DND-41 (cell line): ENCODE measurements at regions not wholly inside any gene's neighbourhood (a gene's known extent, or its start where the extent isn't known, plus 50 kb on each side); places are given as distances from the start of the nearest gene placed in this dataset.
"Not testable (repeated sequence)": the region's sequence is repeated elsewhere in the genome, so short reads cannot be mapped to it uniquely, and the experiment has no call there.

Experiments used
- ATAC-seq: fragments of 200-7000 bp; cut with Tn5 transposase; 3 replicates; pipeline ENCODE4 v1.9.1; 2021; ENCODE audit warnings: low read depth; ENCODE audit not compliant: insufficient read depth
- DNase-seq: peaks from one replicate; pipeline ENCODE4 v3.0.0-alpha.2; 2020
- H2AFZ ChIP-seq: 2 replicates; pipeline ENCODE4 v1.6.0; 2012; ENCODE audit warnings: low read depth, low read length
- H3K27ac ChIP-seq: 2 replicates; pipeline ENCODE4 v1.5.1; 2012; ENCODE audit warnings: low read length, inconsistent platforms
- H3K27me3 ChIP-seq: fragments of 200-600 bp; sonication (generic); 2 replicates; pipeline ENCODE4 v1.6.0; 2012; ENCODE audit warnings: low read length, mild to moderate bottlenecking, inconsistent platforms; ENCODE audit not compliant: insufficient read depth, poor library complexity
- H3K36me3 ChIP-seq: 2 replicates; pipeline ENCODE4 v1.5.1; 2012; ENCODE audit warnings: low read length, inconsistent platforms; ENCODE audit not compliant: insufficient read depth
- H3K4me1 ChIP-seq: 2 replicates; pipeline ENCODE4 v1.5.1; 2012; ENCODE audit warnings: mild to moderate bottlenecking, low read length; ENCODE audit not compliant: insufficient read depth
- H3K4me2 ChIP-seq: 2 replicates; pipeline ENCODE4 v1.6.0; 2012; ENCODE audit warnings: mild to moderate bottlenecking, moderate library complexity, low read length, inconsistent platforms; ENCODE audit not compliant: insufficient read depth
- H3K4me3 ChIP-seq, 2 experiments: fragments of 200-600 bp in 1 of 2; shearing (Covaris generic) in 1 of 2; 2 replicates each; pipeline ENCODE4 v1.5.1; 2012 to 2016; ENCODE audit warnings: inconsistent platforms in 2 of 2, low read length in 2 of 2, mild to moderate bottlenecking in 2 of 2, low read depth in 1 of 2, moderate library complexity in 1 of 2
- H3K79me2 ChIP-seq: 2 replicates; pipeline ENCODE4 v1.6.0; 2012; ENCODE audit warnings: low read length, inconsistent platforms; ENCODE audit not compliant: insufficient read depth
- H3K9ac ChIP-seq: 2 replicates; pipeline ENCODE4 v1.6.0; 2012; ENCODE audit warnings: low read depth, mild to moderate bottlenecking, inconsistent platforms, low read length, moderate library complexity
- H3K9me3 ChIP-seq: 2 replicates; pipeline ENCODE4 v1.5.1; 2012; ENCODE audit warnings: low read length, moderate library complexity, mild to moderate bottlenecking, inconsistent platforms; ENCODE audit not compliant: insufficient read depth, severe bottlenecking
- H4K20me1 ChIP-seq: 2 replicates; pipeline ENCODE4 v1.6.0; 2012; ENCODE audit warnings: low read length; ENCODE audit not compliant: insufficient read depth
- EZH2 ChIP-seq: IDR thresholded peaks from 3 replicates; pipeline ENCODE4 v1.6.1; 2012; ENCODE audit warnings: borderline replicate concordance, low read depth, mild to moderate bottlenecking, moderate library complexity, low read length, inconsistent platforms; ENCODE audit not compliant: severe bottlenecking
- TF ChIP-seq, protein P1 (sequence below): IDR thresholded peaks from 2 replicates; pipeline ENCODE4 v1.5.1; 2012; ENCODE audit warnings: borderline replicate concordance, low read length, moderate library complexity, mild to moderate bottlenecking; ENCODE audit not compliant: poor library complexity, severe bottlenecking; ENCODE audit errors: extremely low read depth

DNA sequence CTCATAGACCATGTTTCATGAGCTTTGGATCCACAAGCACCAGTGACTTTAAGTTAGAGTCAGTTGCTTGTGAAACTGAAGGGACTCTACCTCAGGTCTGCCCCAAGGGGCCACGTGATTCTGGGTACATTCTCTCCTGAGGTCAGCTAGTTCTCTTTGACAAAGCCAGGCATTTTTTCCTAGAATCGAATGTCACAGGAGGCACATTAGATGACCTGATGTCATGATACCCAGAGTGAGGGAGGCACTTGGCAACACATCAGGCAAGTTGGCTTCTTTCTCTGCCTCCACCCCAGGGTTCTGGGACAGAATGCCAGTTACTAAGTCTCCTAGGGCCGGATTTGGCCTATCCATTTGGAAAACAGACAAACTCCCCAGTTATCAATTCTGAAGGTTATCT is 93.0 kb downstream of the APIP start:
- Histone ChIP-seq H4K20me1 (no peaks in the 10 kb centered on the region), H3K4me3 (no peak overlapping the region), H3K36me3 (no peaks in the 10 kb centered on the region), H2AFZ (no peak overlapping the region), H3K4me2 (no peak overlapping the region), H3K27ac (no peak overlapping the region), H3K27me3 (peaks cover 13% of the 10 kb centered on the region), H3K79me2 (no peaks in the 10 kb centered on the region), H3K4me1 (no peaks in the 10 kb centered on the region), H3K9me3 (no peaks in the 10 kb centered on the region), H3K9ac (no peak overlapping the region)
- TF ChIP-seq, protein P1, sequence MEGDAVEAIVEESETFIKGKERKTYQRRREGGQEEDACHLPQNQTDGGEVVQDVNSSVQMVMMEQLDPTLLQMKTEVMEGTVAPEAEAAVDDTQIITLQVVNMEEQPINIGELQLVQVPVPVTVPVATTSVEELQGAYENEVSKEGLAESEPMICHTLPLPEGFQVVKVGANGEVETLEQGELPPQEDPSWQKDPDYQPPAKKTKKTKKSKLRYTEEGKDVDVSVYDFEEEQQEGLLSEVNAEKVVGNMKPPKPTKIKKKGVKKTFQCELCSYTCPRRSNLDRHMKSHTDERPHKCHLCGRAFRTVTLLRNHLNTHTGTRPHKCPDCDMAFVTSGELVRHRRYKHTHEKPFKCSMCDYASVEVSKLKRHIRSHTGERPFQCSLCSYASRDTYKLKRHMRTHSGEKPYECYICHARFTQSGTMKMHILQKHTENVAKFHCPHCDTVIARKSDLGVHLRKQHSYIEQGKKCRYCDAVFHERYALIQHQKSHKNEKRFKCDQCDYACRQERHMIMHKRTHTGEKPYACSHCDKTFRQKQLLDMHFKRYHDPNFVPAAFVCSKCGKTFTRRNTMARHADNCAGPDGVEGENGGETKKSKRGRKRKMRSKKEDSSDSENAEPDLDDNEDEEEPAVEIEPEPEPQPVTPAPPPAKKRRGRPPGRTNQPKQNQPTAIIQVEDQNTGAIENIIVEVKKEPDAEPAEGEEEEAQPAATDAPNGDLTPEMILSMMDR = no peak
- TF ChIP-seq EZH2 = no peak
- DNase-seq (no peak), ATAC-seq (no peak)

DNA sequence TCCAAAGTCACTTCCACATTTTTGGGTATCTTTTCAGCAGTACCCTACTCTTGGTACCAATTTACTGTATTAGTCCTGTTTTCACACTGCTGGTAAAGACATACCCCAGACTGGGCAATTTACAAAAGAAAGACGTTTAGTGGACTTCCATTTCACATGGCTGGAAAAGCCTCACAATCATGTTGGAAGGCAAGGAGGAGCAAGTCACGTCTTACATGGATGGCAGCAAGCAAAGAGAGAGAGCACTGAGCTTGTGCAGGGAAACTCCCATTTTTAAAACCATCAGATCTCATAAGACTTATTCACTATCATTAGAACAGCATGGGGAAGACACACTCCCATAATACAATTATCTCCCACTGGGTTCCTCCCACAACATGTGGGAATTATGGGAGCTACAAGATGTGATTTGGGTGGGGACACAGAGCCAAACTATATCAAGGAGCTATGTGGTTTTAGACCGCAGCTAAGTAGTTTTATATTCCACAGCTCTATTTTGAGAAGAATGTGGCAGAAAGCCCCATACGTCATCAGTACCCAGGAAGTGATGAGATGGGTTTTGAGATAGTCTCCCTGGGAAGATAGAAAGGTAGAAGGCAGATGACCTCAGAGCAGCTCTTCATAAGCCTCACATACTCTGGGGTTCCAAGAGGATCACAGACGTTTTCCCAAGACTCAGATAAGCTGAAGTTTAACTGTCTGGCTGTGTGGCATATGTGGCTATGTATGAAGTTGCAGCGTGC is 96.3 kb downstream of the APIP start:
- Histone ChIP-seq H3K36me3 (no peaks in the 10 kb centered on the region), H3K9me3 (no peaks in the 10 kb centered on the region), H3K79me2 (no peaks in the 10 kb centered on the region), H3K9ac (no peak overlapping the region), H4K20me1 (no peaks in the 10 kb centered on the region), H3K27ac (no peak overlapping the region), H3K4me2 (no peak overlapping the region), H3K4me3 (no peak overlapping the region), H2AFZ (no peak overlapping the region), H3K27me3 (peaks cover 13% of the 10 kb centered on the region), H3K4me1 (no peaks in the 10 kb centered on the region)
- no peak for TF ChIP-seq EZH2
- TF ChIP-seq, protein P1 = no peak
- ATAC-seq (peak; percentile 35; the same call in 2 of the 3 replicates), DNase-seq (no peak)

DNA sequence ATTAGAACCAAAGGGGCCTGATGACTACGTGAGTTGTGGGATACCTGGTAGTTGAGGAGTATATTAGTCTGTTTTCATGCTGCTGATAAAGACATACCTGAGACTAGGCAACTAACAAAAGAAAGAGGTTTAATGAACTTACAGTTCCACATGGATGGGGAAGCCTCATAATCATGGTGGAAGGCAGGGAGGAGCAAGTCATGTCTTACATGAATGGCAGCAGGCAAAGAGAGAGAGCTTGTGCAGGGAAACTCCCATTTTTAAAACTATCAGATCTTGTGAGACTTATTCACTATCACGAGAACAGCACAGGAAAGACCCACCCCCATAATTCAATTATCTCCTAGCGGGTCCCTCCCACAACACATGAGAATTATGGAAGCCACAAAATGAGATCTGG is 98.4 kb downstream of the APIP start:
- ATAC-seq, H3K4me2 ChIP-seq, H3K79me2 ChIP-seq, H4K20me1 ChIP-seq, H3K9ac ChIP-seq, H2AFZ ChIP-seq, DNase-seq, H3K36me3 ChIP-seq, H3K9me3 ChIP-seq, H3K27me3 ChIP-seq, H3K4me3 ChIP-seq, H3K4me1 ChIP-seq, H3K27ac ChIP-seq: not testable (repeated sequence)

DNA sequence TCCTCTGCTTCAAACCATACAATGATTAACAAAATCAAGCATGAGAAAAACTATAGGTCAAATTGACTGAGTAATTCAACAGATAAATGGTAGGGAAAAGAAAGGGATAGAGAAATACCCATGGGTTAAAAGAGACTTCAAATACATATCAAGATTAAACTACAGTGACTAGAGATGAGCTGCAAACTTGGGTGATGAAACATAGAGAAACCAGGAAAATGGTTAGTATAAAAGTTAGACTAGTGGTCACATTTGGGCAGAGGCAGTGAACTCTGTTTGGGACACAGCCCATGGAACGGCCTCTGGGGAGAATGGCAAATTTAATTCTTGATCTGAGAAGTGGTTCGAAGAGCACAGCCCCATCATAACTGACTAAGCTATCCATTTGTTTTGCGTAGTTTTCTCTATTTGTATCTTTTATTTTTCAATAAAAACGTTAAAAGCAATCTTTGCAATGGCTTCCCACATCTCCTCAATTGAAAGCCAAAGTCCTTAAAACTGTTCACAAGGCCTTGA is 99.4 kb downstream of the APIP start:
- Histone ChIP-seq H3K4me3 (no peak overlapping the region), H4K20me1 (no peaks in the 10 kb centered on the region), H3K9ac (no peak overlapping the region), H3K9me3 (no peaks in the 10 kb centered on the region), H2AFZ (no peak overlapping the region), H3K4me2 (no peak overlapping the region), H3K4me1 (no peaks in the 10 kb centered on the region), H3K36me3 (no peaks in the 10 kb centered on the region), H3K27me3 (no peaks in the 10 kb centered on the region), H3K79me2 (no peaks in the 10 kb centered on the region), H3K27ac (no peak overlapping the region)
- DNase-seq (no peak), ATAC-seq (no peak)
- TF ChIP-seq, protein P1 = no peak
- no peak for TF ChIP-seq EZH2
